ENCODE measurements at regions not wholly inside any gene's neighbourhood (a gene's known extent, or its start where the extent isn't known, plus 50 kb on each side); places are given as distances from the start of the nearest gene placed in this dataset.

GRCh38 chr10:109698882-109699664 lies 224.2 kb downstream of the XPNPEP1 start:
- no peak for TF ChIP-seq BHLHE40 (IDR thresholded peaks at IDR 0.05; ENCODE audit: borderline replicate concordance)
- TF ChIP-seq ARNT (IDR thresholded peaks at IDR 0.05) = no peak
- TF ChIP-seq ELF4 (IDR thresholded peaks at IDR 0.05) = no peak
- no peak for TF ChIP-seq SP1 (IDR thresholded peaks at IDR 0.05)
- TF ChIP-seq ZNF384 (IDR thresholded peaks at IDR 0.05) = no peak
- no peak for TF ChIP-seq SUZ12 (IDR thresholded peaks at IDR 0.05)
- no peak for TF ChIP-seq NFRKB (IDR thresholded peaks at IDR 0.05)
- no peak for TF ChIP-seq CTBP1 (IDR thresholded peaks at IDR 0.05; ENCODE audit: borderline replicate concordance)
- TF ChIP-seq HDGF (IDR thresholded peaks at IDR 0.05; ENCODE audit: borderline replicate concordance) = no peak
- no peak for TF ChIP-seq PKNOX1 (IDR thresholded peaks at IDR 0.05)
- TF ChIP-seq L3MBTL2 (conservative IDR thresholded peaks at IDR 0.05) = no peak
- TF ChIP-seq FOXK2 (IDR thresholded peaks at IDR 0.05) = no peak
- no peak for TF ChIP-seq TARDBP (IDR thresholded peaks at IDR 0.05)
- TF ChIP-seq FOXM1 (IDR thresholded peaks at IDR 0.05; ENCODE audit: borderline replicate concordance) = no peak

Measured in HEK293T (cell line).